OCI-LY3 (cell line): ENCODE measurements at regions not wholly inside any gene's neighbourhood (a gene's known extent, or its start where the extent isn't known, plus 50 kb on each side); places are given as distances from the start of the nearest gene placed in this dataset.

ENCODE experiments used
- H2AFZ ChIP-seq: fragments of 200-600, 300-600 bp; shearing (Covaris generic); 2 replicates; pipeline ENCODE4 v1.6.0; 2014; ENCODE audit warnings: antibody characterized with exemption, low read depth, low read length
- H3K27ac ChIP-seq: fragments of 200-600, 300-600 bp; sonication (generic); 2 replicates; pipeline ENCODE4 v1.5.1; 2014; ENCODE audit warnings: mild to moderate bottlenecking, low read length, moderate library complexity, mixed read lengths
- H3K27me3 ChIP-seq: fragments of 200-600, 300-600 bp; sonication (generic); 2 replicates; pipeline ENCODE4 v1.6.1; 2014; ENCODE audit warnings: low read depth, low read length, mixed read lengths
- H3K36me3 ChIP-seq: fragments of 200-600, 300-600 bp; sonication (generic); replicated peaks from 2 replicates; pipeline ENCODE3; 2014; ENCODE audit warnings: low read depth, low read length, mixed read lengths
- H3K4me1 ChIP-seq: fragments of 300-600, 200-600 bp; sonication (generic); 2 replicates; pipeline ENCODE4 v1.6.1; 2014; ENCODE audit warnings: low read length, mixed read lengths
- H3K4me2 ChIP-seq: fragments of 200-600, 300-600 bp; sonication (generic); 2 replicates; pipeline ENCODE4 v1.6.1; 2014; ENCODE audit warnings: low read length, mixed read lengths
- H3K4me3 ChIP-seq: fragments of 300-600, 200-600 bp; sonication (generic); 2 replicates; pipeline ENCODE4 v1.5.1; 2014; ENCODE audit warnings: antibody characterized with exemption, mild to moderate bottlenecking, low read length, moderate library complexity
- H3K79me2 ChIP-seq: fragments of 300-600, 200-600 bp; shearing (Covaris generic); 2 replicates; pipeline ENCODE4 v1.6.1; 2014; ENCODE audit warnings: mild to moderate bottlenecking, low read length, mixed read lengths
- H3K9ac ChIP-seq: fragments of 300-600, 200-600 bp; shearing (Covaris generic); 2 replicates; pipeline ENCODE4 v1.6.0; 2014; ENCODE audit warnings: mild to moderate bottlenecking, low read length, moderate library complexity
- H3K9me3 ChIP-seq: fragments of 200-600, 300-600 bp; shearing (Covaris generic); 2 replicates; pipeline ENCODE4 v1.6.1; 2014; ENCODE audit warnings: low read length, mixed read lengths; ENCODE audit not compliant: insufficient read depth
- H4K20me1 ChIP-seq: fragments of 200-600, 300-600 bp; sonication (generic); 2 replicates; pipeline ENCODE4 v1.6.1; 2016; ENCODE audit warnings: low read length, mixed read lengths; ENCODE audit not compliant: insufficient read depth
- CTCF ChIP-seq: fragments of 200-600, 300-600 bp; sonication (generic); IDR thresholded peaks from 2 replicates; pipeline ENCODE4 v1.5.1; 2014; ENCODE audit warnings: antibody characterized with exemption, low read length, low read depth
- EZH2phosphoT487 ChIP-seq: fragments of 200-600 bp; shearing (Covaris generic); IDR thresholded peaks from 2 replicates; pipeline ENCODE4 v1.6.1; 2018; ENCODE audit warnings: antibody characterized with exemption, mixed run types, low read depth

GRCh38 chr2:774436-774835 is 97.2 kb upstream of the TMEM18 start:
- H3K4me1 ChIP-seq, result 0 out of 2 replicates have a peak, but pooled peaks cover 6% of the 10 kb centered on the region
- H3K9me3 ChIP-seq, result no peaks in the 10 kb centered on the region
- no peaks in the 10 kb centered on the region for H3K36me3 ChIP-seq
- no peaks in the 10 kb centered on the region for H3K27me3 ChIP-seq
- no peak overlapping the region for H3K4me3 ChIP-seq
- no peak for TF ChIP-seq EZH2phosphoT487
- no peak for TF ChIP-seq CTCF
- no peak overlapping the region for H3K4me2 ChIP-seq
- H3K27ac ChIP-seq, result no peak overlapping the region
- H2AFZ ChIP-seq, result no peak overlapping the region
- H3K79me2 ChIP-seq, result no peaks in the 10 kb centered on the region
- no peak overlapping the region for H3K9ac ChIP-seq
- no peaks in the 10 kb centered on the region for H4K20me1 ChIP-seq

GRCh38 chr2:773256-774160 is 96.3 kb upstream of the TMEM18 start:
- Histone ChIP-seq H3K9me3 (peaks cover 3% of the 10 kb centered on the region; the same call in 1 of the 2 replicates), H3K27me3 (no peaks in the 10 kb centered on the region), H3K27ac (no peak overlapping the region), H3K4me1 (0 out of 2 replicates have a peak, but pooled peaks cover 6% of the 10 kb centered on the region), H3K79me2 (no peaks in the 10 kb centered on the region), H2AFZ (no peak overlapping the region), H3K4me3 (no peak overlapping the region), H3K9ac (no peak overlapping the region), H3K4me2 (no peak overlapping the region), H4K20me1 (no peaks in the 10 kb centered on the region), H3K36me3 (no peaks in the 10 kb centered on the region)
- no peak for TF ChIP-seq CTCF
- no peak for TF ChIP-seq EZH2phosphoT487

GRCh38 chr2:771538-771937 is 94.3 kb upstream of the TMEM18 start:
- H3K9ac ChIP-seq, result no peak overlapping the region
- no peak overlapping the region for H3K4me2 ChIP-seq
- no peak overlapping the region for H3K4me3 ChIP-seq
- H3K27ac ChIP-seq, result no peak overlapping the region
- no peaks in the 10 kb centered on the region for H3K27me3 ChIP-seq
- H3K79me2 ChIP-seq, result no peaks in the 10 kb centered on the region
- no peaks in the 10 kb centered on the region for H4K20me1 ChIP-seq
- H2AFZ ChIP-seq, result no peak overlapping the region
- H3K9me3 ChIP-seq, result peaks cover 3% of the 10 kb centered on the region; the same call in 1 of the 2 replicates
- H3K36me3 ChIP-seq, result no peaks in the 10 kb centered on the region
- H3K4me1 ChIP-seq, result 0 out of 2 replicates have a peak, but pooled peaks cover 6% of the 10 kb centered on the region
- no peak for TF ChIP-seq EZH2phosphoT487
- TF ChIP-seq CTCF, result no peak

- Histone ChIP-seq H3K4me2 (no peak overlapping the region), H3K4me1 (0 out of 2 replicates have a peak, but pooled peaks cover 6% of the 10 kb centered on the region), H4K20me1 (no peaks in the 10 kb centered on the region), H3K4me3 (no peak overlapping the region), H3K36me3 (no peaks in the 10 kb centered on the region), H3K27ac (no peak overlapping the region), H3K27me3 (no peaks in the 10 kb centered on the region), H3K9me3 (peaks cover 3% of the 10 kb centered on the region; the same call in 1 of the 2 replicates), H3K79me2 (no peaks in the 10 kb centered on the region), H2AFZ (no peak overlapping the region), H3K9ac (no peak overlapping the region)
- no peak for TF ChIP-seq CTCF
- TF ChIP-seq EZH2phosphoT487, result no peak
These were observed 93.6 kb upstream of the TMEM18 start for GRCh38 chr2:770776-771175.
